Uterus (tissue), 2 donors: ENCODE measurements at regions not wholly inside any gene's neighbourhood (a gene's known extent, or its start where the extent isn't known, plus 50 kb on each side); places are given as distances from the start of the nearest gene placed in this dataset.

Source experiments
- CTCF ChIP-seq, 4 experiments: fragments of 200-600 bp in 2 of 4; fragments of 450-650 bp in 2 of 4; sonication (generic) in 2 of 4; IDR thresholded peaks; one replicate each; pipeline ENCODE4 v1.5.1; 2016 to 2019; ENCODE audit warnings: antibody characterized with exemption in 4 of 4, mild to moderate bottlenecking in 2 of 4, moderate library complexity in 1 of 4
- POLR2A ChIP-seq, 2 donors: fragments of 450-650 bp; IDR thresholded peaks; one replicate each; pipeline ENCODE4 v1.6.1; 2016; ENCODE audit warnings: antibody characterized with exemption in 2 of 2, mild to moderate bottlenecking in 1 of 2, moderate library complexity in 1 of 2

GRCh38 chr14:99080306-99080705 is 191.7 kb downstream of the BCL11B start:
- TF ChIP-seq CTCF (IDR thresholded peaks at IDR 0.05) (no peak), POLR2A (IDR thresholded peaks at IDR 0.05) (no peak)
